HTERT RPE-1 (cell line): ENCODE measurements at regions not wholly inside any gene's neighbourhood (a gene's known extent, or its start where the extent isn't known, plus 50 kb on each side); places are given as distances from the start of the nearest gene placed in this dataset.

Experiments used
- in situ Hi-C: fragments of 300-500 bp; cut with MboI; formaldehyde crosslinking; loops from 4 replicates; pipeline ENCODE4 v1.14.3; 2020; ENCODE audit warnings: low sequenced_read_pairs

GRCh38 chr1:60156371-60156770 is 82.8 kb upstream of the C1orf87 start:
- in situ Hi-C loops: no loop called here

DNA sequence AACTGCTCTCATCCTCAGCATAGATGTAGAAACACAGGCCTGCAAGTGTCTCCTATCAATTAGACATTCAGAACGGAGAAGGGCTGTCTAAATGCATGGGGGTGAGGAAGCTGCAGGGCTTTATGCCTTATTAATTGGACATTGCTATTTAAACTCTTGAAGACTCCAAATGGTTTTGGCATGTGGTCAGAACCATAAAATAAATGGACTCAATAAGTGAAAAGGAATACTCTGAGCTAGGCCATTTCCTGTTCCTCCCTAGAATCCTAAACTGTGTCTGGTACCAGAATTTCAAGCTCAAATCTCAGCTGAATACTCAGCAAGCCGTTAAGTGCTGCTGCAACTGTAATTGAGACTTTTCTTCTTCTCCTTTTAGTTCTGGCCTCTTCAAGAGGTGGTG is 80.4 kb upstream of the C1orf87 start:
- in situ Hi-C loops: no loop called here

- in situ Hi-C loops: no loop called here
Measured at GRCh38 chr1:60152891-60153290, 79.3 kb upstream of the C1orf87 start.

GRCh38 chr1:60151311-60151710 is 77.7 kb upstream of the C1orf87 start:
- in situ Hi-C loops: no loop called here

GRCh38 chr1:60149251-60149650 is 75.7 kb upstream of the C1orf87 start:
- in situ Hi-C loops: no loop called here

DNA sequence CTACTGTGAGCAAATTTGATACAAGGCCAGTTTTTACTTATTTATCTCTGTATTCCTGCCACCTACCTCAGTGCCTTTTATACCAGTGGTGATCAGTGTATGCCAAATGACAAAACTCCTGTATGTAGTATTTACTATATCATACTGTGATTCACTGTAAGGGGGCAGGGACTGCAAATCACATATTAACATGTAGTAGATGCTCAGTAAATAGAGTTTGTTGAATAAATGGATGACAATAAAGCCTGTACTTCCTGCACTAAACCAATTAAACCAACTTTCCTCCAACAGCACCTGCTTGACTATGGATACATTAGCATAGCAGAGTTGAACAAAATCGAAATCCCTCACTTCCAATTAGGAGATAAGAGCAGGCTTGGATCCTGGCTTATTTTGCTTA is 73.3 kb upstream of the C1orf87 start:
- in situ Hi-C loops: no loop called here

DNA sequence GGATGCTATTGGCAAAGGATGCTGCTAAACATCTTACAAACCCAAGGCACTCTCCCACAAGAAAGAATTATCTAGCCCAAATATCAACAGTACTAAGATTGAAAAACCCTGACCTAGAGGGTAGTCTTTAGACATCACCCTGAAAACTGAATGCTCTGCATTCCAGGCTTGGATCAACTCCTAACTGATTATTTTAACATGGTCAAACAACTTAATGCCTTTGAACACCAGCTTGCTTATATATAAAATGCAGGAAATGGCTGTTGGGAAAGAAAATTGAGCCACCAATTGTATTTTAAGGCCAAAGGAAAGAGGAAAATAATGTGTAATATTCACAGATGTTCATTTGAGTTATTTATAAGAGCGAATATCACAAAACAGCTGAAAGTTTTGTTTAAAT is 72.2 kb upstream of the C1orf87 start:
- in situ Hi-C loops: no loop called here

GRCh38 chr1:60141743-60142142 is 68.2 kb upstream of the C1orf87 start:
- in situ Hi-C loops: no loop called here

GRCh38 chr1:60141276-60141675 is 67.7 kb upstream of the C1orf87 start:
- in situ Hi-C loops: no loop called here

- in situ Hi-C loops: no loop called here
Measured at GRCh38 chr1:60137406-60137805, 63.8 kb upstream of the C1orf87 start.

GRCh38 chr1:60136395-60136794 is 62.8 kb upstream of the C1orf87 start:
- in situ Hi-C loops: no loop called here

GRCh38 chr1:60134716-60135115 is 61.1 kb upstream of the C1orf87 start:
- in situ Hi-C loops: no loop called here

GRCh38 chr1:60133848-60134247 is 60.3 kb upstream of the C1orf87 start:
- in situ Hi-C loops: no loop called here

- in situ Hi-C loops: no loop called here
Measured at GRCh38 chr1:60133000-60133673, 59.6 kb upstream of the C1orf87 start.

- in situ Hi-C loops: no loop called here
Measured at GRCh38 chr1:60132108-60132507, 58.5 kb upstream of the C1orf87 start.

GRCh38 chr1:60130703-60131102 is 57.1 kb upstream of the C1orf87 start:
- in situ Hi-C loops: no loop called here

GRCh38 chr1:60129911-60130310 is 56.3 kb upstream of the C1orf87 start:
- in situ Hi-C loops: no loop called here

- in situ Hi-C loops: no loop called here
Measured at GRCh38 chr1:60126723-60127122, 53.2 kb upstream of the C1orf87 start.
